BE2C (cell line): ENCODE measurements at regions not wholly inside any gene's neighbourhood (a gene's known extent, or its start where the extent isn't known, plus 50 kb on each side); places are given as distances from the start of the nearest gene placed in this dataset.

Experiments used
- DNase-seq: peaks from one replicate; pipeline ENCODE4 v3.0.0-alpha.2; 2020
- H3K27me3 ChIP-seq: fragments of 250-450 bp; sonication (Bioruptor Pico); 2 replicates; pipeline ENCODE4 v1.5.1; 2020; ENCODE audit warnings: mild to moderate bottlenecking
- H3K36me3 ChIP-seq: fragments of 250-450 bp; sonication (Bioruptor Pico); 2 replicates; pipeline ENCODE4 v1.5.1; 2020; ENCODE audit warnings: mild to moderate bottlenecking
- H3K4me1 ChIP-seq: fragments of 250-450 bp; sonication (Bioruptor Pico); 2 replicates; pipeline ENCODE4 v1.5.1; 2020
- H3K4me3 ChIP-seq: 2 replicates; pipeline ENCODE4 v1.5.1; 2011; ENCODE audit warnings: low read depth, low read length
- H3K9me3 ChIP-seq: fragments of 250-450 bp; sonication (Bioruptor Pico); 2 replicates; pipeline ENCODE4 v1.5.1; 2020
- TF ChIP-seq, protein P1 (sequence below): IDR thresholded peaks from 2 replicates; pipeline ENCODE4 v1.5.1; 2012; ENCODE audit warnings: mild to moderate bottlenecking, low read depth, low read length

DNA sequence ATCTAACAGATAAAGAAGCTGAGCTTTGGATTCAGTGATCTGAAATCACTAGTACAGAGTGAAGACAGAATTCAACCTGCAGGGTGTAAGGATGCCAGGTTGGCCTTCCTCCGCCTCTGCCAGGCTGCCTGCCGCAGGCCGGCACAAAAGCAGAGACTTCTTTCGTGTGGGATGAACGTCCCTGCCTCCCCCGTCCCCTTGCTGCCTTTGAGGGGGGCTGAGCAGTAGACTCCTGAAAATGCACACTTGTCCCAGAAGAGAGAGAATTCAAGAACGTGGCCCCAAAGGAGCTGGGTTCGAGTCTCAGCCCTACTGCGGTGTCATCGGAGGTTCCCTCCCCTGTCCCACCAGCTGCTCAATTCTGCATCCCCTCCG lies 154.3 kb downstream of the BCL11B start:
- Histone ChIP-seq H3K9me3 (no peaks in the 10 kb centered on the region), H3K27me3 (no peaks in the 10 kb centered on the region), H3K36me3 (no peaks in the 10 kb centered on the region), H3K4me3 (no peak overlapping the region), H3K4me1 (no peaks in the 10 kb centered on the region)
- TF ChIP-seq, protein P1, sequence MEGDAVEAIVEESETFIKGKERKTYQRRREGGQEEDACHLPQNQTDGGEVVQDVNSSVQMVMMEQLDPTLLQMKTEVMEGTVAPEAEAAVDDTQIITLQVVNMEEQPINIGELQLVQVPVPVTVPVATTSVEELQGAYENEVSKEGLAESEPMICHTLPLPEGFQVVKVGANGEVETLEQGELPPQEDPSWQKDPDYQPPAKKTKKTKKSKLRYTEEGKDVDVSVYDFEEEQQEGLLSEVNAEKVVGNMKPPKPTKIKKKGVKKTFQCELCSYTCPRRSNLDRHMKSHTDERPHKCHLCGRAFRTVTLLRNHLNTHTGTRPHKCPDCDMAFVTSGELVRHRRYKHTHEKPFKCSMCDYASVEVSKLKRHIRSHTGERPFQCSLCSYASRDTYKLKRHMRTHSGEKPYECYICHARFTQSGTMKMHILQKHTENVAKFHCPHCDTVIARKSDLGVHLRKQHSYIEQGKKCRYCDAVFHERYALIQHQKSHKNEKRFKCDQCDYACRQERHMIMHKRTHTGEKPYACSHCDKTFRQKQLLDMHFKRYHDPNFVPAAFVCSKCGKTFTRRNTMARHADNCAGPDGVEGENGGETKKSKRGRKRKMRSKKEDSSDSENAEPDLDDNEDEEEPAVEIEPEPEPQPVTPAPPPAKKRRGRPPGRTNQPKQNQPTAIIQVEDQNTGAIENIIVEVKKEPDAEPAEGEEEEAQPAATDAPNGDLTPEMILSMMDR, result no peak
- no peak for DNase-seq

DNA sequence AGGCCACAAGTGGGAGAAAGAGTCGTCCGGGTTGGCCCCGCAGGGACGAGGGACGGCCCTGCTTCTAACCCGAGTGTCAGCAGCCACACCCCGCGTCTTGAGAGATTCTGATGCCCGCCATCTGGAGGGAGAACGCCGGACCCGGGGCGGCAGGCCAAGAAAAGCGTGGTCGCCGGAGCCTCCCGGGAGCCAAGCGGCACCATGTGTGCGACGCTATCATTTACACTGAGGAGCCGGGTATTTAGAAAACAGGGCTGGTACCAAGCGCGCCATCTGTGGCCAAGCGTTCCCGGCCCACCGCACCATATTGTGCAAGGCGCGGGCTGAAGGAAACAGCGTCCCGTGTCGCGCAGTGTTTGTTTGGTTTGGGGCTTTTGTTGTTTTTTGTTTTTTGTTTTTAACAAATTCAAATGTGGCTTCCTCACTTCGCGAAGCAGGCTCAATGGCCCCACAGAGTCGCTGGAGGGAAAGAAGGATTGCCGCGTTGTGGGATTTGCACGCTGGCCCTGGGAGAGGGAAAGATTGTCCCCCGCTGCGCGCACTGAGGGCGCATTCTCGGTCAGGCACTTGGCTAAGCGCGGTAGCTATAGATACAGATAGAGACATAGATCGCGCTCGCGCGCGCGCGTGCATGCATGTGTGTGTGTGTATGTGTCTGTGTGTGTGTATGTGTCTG lies 153.8 kb downstream of the BCL11B start:
- Histone ChIP-seq H3K36me3 (no peaks in the 10 kb centered on the region), H3K4me1 (no peaks in the 10 kb centered on the region), H3K4me3 (no peak overlapping the region), H3K9me3 (no peaks in the 10 kb centered on the region), H3K27me3 (no peaks in the 10 kb centered on the region)
- DNase-seq, result no peak
- TF ChIP-seq, protein P1, result no peak

DNA sequence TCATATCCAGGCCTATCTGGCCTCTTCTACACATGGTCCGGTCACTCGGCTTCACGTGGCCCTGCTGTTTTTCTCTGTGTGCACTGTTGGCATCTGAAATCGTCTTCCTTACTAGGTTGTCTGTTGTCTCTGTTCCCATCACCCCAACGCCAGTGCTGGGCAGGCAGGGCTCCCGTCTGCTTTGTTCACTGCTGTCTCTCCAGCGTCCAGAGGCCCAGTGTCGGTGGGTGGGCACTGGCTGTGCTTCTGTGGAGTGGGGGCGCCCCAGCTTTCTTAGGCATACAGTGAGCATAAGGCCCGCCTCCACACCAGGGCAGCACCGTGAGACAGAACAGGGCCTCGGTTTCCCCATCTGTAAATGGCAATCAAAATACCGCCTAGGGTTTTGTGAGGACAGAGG lies 153.1 kb downstream of the BCL11B start:
- H3K36me3 ChIP-seq, result no peaks in the 10 kb centered on the region
- H3K27me3 ChIP-seq, result no peaks in the 10 kb centered on the region
- no peaks in the 10 kb centered on the region for H3K4me1 ChIP-seq
- TF ChIP-seq, protein P1, result no peak
- H3K9me3 ChIP-seq, result no peaks in the 10 kb centered on the region
- no peak overlapping the region for H3K4me3 ChIP-seq
- DNase-seq, result no peak
